ENCODE measurements at regions not wholly inside any gene's neighbourhood (a gene's known extent, or its start where the extent isn't known, plus 50 kb on each side); places are given as distances from the start of the nearest gene placed in this dataset.

DNA sequence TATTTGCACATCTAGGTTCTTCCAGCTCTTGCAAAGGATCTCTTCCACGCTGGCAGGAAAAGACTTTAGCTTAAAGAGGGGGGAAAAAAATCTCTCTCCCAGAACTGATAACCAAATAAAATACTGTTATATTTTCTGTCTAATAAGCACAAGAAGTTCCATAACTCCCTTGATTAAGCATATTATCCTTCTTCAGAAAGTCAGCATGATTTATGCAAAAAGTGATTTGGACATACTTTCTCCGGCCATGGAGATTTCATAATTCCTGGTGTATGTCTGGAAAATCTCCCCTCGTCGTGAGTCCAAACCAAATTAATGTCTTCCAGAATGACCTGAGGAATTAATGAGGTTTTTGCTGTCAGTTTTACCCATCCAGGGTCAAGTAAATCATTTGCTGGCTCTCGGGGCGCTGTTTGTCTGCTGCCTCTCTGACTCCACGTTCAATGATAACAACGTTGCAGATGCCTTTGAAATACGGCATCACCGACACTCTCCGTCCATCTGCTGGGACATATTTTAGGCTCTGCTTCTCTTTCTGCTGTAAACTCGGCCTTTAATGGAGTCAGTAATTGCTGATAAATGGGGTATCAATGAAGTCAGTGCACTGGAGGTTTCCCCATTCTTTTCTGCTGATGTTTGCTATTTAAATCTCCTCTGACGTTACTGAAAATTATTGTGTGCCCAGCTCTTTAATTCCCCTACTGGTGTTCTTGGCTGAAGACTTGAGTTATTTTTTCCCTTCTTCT, 112.9 kb downstream of the HLX start:
- POLR2A ChIA-PET = interaction anchor here (0.8 to 0.9 kb wide), 2 partner anchors 9 to 106 kb away, joined by 3 read pairs; no protein-coding TSS in a partner anchor
- DNase-seq (ENCODE audit: low read depth, low spot score) = no peak
- no peak overlapping the region for H3K4me3 ChIP-seq (ENCODE audit: low read depth, low read length)
- no peak for TF ChIP-seq CTCF (IDR thresholded peaks at IDR 0.05; ENCODE audit: insufficient read depth, low read length, missing control alignments)
- CTCF ChIA-PET = interaction anchor here (1.4 to 2.2 kb wide), 3 partner anchors 14 to 443 kb away, joined by 5 to 9 read pairs (median 5); no protein-coding TSS in a partner anchor

DNA sequence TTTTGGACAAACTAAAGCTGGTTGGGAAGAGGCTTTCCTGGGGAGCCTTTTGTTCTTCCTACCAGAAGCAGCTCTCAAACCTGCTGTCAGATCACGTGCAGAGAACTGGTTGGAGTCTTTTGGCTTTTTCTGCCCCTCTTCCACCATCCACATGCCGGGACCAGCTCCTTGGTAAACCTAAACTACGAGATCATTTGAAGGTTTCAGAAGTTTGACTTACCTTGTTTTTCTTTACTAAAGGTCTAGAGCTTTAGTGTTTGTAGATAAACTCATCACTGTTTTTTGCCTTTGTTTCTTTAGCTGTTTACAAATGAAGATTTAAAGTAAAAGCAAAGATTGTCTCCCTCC, 113.4 kb downstream of the HLX start:
- POLR2A ChIA-PET = interaction anchor here (0.8 kb wide), 1 partner anchor 9 kb away, joined by 3 read pairs; no protein-coding TSS in a partner anchor
- CTCF ChIA-PET = interaction anchor here (0.9 to 2.2 kb wide), 5 partner anchors 13 to 443 kb away, joined by 3 to 9 read pairs (median 5); no protein-coding TSS in a partner anchor

DNA sequence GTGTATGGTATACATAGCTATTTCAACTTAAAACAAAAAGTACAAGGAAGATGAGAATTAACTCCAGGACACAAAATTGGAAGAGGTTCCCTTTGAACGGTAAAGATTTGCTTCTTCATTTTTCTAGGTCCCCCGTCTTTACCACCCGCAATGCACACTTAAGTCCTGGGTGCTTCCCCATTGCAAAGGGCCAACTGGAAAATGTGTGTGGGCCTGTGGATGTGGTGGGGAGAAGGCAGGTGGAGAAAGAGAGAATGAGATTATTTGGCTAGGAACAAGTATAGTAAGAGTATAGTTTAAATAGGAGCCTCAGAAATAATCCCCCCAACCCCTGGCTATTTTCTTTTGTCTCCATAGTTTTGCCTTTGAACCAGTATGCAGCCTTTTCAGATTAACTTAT, 115.4 kb downstream of the HLX start:
- H3K4me3 ChIP-seq (ENCODE audit: low read depth, low read length) = no peak overlapping the region
- ChIA-PET CTCF (interaction anchor here (1.2 kb wide), 1 partner anchor 8 kb away, joined by 3 read pairs; no protein-coding TSS in a partner anchor), POLR2A (no interaction called here)
- TF ChIP-seq CTCF (IDR thresholded peaks at IDR 0.05; ENCODE audit: insufficient read depth, low read length, missing control alignments) = no peak
- DNase-seq (ENCODE audit: low read depth, low spot score) = no peak

More for the DNA sequence above, 113.4 kb downstream of the HLX start:
- no peak for TF ChIP-seq CTCF (IDR thresholded peaks at IDR 0.05; ENCODE audit: insufficient read depth, low read length, missing control alignments)
- DNase-seq (ENCODE audit: low read depth, low spot score) = no peak
- H3K4me3 ChIP-seq (ENCODE audit: low read depth, low read length) = no peak overlapping the region

DNA sequence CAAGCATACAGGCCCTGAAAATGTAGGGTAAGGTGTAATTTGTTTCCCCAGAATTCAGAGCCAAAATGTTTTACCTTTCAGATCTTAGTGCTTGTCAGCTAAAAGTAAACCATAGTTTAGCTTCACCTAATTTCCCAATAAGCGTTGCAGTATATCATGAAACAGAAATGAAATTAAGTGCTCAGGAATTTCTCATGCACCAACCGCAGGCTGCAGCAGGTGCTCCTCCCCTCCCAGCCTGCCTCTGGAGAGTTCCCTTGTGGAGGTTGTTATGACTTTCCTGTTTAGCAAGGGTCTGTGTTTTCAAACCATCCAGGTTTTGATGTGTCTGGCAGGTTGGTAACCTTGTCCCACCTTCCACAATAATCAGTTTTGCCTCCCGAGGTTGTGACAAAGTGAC, 118.5 kb downstream of the HLX start:
- no peak for DNase-seq (ENCODE audit: low read depth, low spot score)
- no peak for TF ChIP-seq CTCF (IDR thresholded peaks at IDR 0.05; ENCODE audit: insufficient read depth, low read length, missing control alignments)
- H3K4me3 ChIP-seq (ENCODE audit: low read depth, low read length) = no peak overlapping the region
- ChIA-PET CTCF (no interaction called here), POLR2A (no interaction called here)

GRCh38 chr1:220999872-221000863, 120.9 kb downstream of the HLX start:
- ChIA-PET CTCF (no interaction called here), POLR2A (no interaction called here)
- no peak overlapping the region for H3K4me3 ChIP-seq (ENCODE audit: low read depth, low read length)
- DNase-seq (ENCODE audit: low read depth, low spot score) = no peak
- no peak for TF ChIP-seq CTCF (IDR thresholded peaks at IDR 0.05; ENCODE audit: insufficient read depth, low read length, missing control alignments)

All from AG04449 (cell line).